HUDEP-2 (cell line): ENCODE measurements at regions not wholly inside any gene's neighbourhood (a gene's known extent, or its start where the extent isn't known, plus 50 kb on each side); places are given as distances from the start of the nearest gene placed in this dataset.

Source experiments
- DNase-seq, 76 experiments: peaks; one replicate each; lab custom pipeline; 2025; ENCODE audit not compliant: unreplicated experiment in 76 of 76; lab: John Stamatoyannopoulos, UW

DNA sequence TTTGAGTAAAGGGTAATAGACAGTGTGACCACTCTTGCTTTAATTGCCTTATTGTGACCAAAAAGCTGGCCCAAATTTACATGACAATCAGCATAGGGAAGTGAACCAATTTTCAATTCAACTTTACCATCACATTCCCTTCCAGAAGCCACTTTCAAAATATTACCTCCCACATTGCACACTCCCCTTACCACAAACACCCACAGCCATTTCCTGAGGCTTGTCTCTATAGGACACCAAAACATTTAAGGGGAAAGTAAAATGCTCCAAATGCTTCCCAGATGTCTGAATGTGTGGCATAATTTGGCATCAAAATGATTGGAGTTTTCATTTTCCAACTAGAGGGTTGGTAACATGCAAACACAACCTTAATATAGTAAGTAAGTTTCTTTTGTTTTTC is 616.1 kb downstream of the SLC4A3 start:
- no peak for DNase-seq

GRCh38 chr2:220246386-220246785 is 619.0 kb downstream of the SLC4A3 start:
- DNase-seq = no peak

DNA sequence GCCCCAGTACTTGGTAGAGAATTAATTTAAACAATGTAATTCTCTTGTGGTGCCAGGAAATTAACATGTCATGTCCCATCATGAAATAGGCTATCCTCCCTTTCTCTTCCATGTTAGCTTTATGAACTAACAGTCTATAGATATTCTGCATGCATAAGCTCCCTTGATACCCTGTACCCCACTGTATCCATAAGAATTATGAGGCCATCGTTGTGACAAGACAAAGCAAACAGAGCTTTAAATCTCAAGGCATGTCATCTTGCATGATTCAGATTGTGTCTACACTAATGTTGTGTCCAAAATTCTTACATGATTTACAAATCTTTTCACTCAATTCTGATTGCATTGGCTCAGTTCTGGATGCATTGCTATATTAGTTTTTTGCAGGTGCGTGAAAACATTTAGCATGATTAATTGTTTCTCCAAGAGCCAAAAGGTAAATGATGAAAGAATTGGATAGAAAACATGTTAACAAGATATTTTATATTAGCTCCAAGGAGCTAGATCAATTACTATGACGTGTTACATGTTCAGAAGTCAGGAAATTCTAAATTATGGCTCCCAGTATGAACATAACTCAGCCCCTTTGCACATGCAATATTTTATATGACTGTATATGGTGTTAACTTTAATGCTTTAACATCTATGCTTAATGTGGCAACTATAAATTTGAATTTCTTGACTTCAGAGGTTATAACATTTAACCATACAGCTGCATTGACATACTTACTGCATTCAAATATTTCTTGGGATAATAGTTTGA is 620.3 kb downstream of the SLC4A3 start:
- no peak for DNase-seq

DNA sequence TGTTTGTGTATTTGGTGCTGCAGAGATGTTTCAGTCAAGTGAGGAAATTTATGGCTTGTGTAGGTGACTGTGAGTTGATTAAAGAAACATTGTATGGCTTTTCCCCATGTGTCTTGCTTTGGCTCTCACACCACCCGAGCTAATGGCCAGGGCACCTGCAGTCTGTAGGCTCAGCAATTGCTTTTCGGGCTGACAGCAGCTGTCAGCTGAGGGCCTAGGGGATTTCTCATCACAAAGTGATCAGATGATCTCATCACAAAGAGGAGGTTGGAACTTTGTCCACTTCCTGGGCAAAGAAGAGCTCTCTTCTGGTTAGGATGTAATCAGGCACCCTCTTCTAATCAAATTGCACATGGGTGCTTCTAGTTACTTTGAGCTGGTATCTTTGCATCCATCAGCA is 632.2 kb downstream of the SLC4A3 start:
- DNase-seq = no peak

- DNase-seq = no peak
These were observed 635.9 kb downstream of the SLC4A3 start for GRCh38 chr2:220263300-220263699.

DNA sequence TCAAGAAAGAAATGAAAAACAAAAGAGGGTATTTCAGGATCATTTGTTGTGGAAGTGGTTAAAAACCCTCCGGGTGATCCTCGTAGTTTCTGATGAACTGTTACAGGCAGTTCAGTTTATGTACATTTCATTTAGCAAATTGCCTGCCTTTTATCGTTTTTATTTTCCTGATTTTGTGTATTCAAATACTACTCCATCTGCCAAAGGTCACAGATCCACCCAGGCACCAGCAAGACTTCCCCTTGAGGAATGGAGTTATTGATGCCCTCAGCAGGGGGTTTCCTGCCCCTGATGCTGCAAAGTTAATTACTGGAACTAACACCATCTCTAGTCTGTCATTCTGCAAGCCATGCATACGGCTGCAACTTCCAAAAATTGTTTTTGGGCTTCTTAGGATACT is 641.9 kb downstream of the SLC4A3 start:
- no peak for DNase-seq

- no peak for DNase-seq
These were observed 643.1 kb downstream of the SLC4A3 start for GRCh38 chr2:220270481-220271070.

- no peak for DNase-seq
These were observed 645.2 kb downstream of the SLC4A3 start for GRCh38 chr2:220272656-220273055.

DNA sequence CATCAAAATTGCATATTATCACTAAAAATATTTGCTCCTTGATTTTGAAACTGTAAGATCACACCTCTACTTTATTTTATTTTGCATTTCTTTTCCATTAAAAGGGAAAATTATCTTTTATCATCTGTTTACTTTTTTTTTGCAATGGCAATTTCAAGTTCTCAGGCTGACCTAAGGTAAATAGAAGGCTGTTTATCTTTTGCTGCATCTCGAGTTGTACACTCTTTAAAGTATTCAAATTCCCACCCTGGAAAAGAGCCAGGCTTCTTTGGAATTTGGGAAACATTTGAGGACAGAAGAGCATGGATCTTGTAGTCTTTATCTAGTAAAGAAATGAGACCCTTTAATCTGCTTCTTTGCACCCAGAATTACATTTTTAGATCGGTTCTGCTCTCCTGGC is 645.7 kb downstream of the SLC4A3 start:
- DNase-seq = no peak

DNA sequence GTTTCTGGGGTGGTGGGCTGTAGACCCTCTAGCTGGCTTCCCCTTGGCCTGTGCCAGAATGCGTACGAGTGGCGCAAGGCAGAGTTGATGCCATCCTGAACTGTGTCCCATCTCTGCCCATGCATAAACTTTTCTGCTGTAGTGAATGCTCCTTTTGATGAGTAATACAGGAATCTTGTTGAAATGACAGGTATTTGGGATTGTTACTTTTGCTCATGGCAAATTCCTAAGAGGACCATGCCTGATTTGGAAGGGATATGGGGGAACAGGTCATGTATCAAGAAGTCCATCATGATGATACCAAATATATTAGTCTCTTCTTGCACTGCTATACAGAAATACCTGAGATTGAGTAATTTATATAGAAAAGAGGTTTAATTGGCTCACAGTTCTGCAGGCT is 648.0 kb downstream of the SLC4A3 start:
- no peak for DNase-seq

- no peak for DNase-seq
These were observed 649.5 kb downstream of the SLC4A3 start for GRCh38 chr2:220276741-220277444.

DNA sequence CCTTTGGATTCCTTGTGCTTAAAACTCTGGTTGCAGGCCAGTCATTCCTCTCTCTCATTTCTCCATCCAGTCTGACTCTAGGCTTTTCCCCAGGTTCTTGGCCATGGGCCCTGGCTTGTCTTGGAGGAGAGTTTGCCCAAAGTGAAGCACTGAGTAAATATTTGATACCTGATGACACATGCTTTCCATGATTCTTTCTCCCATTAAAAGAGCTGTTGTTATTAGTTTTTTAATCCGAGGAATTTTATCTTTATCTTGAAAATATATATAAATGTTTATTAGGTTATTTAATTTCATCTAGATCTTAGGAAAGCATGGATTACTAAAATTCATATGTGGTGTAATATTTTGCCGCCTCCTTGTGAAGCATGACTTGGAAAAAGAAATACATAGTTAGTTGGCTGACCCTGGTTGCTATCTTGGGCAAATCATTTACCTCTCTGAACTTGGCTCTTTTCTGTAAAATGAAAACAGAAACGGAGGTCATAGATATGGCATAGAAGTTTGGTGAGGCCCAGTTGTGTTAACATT is 650.1 kb downstream of the SLC4A3 start:
- DNase-seq = no peak

- no peak for DNase-seq
These were observed 650.6 kb downstream of the SLC4A3 start for GRCh38 chr2:220278022-220278421.

- no peak for DNase-seq
These were observed 651.9 kb downstream of the SLC4A3 start for GRCh38 chr2:220279372-220279771.

GRCh38 chr2:220279840-220280239 is 652.4 kb downstream of the SLC4A3 start:
- no peak for DNase-seq

- DNase-seq = no peak
These were observed 653.3 kb downstream of the SLC4A3 start for GRCh38 chr2:220280736-220281135.

- no peak for DNase-seq
These were observed 654.3 kb downstream of the SLC4A3 start for GRCh38 chr2:220281771-220282170.

DNA sequence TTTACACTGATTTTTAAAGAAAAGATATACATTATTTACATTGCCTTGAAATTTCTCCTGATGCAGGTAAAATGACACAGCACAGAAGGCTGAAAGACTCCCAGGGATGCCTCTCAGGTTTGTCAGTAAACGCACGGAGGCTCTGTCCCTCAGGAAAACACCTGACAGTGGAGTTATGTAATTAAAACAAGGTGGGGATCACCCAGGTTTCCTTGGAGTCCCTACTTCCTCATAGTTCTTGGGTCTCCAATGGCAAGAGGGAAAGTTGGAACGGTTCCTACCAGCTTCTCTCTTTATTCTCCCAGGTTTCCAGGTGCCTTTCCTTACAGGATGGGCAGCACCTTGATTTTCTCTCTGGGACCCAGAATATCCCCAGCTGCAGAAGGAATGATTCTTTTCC is 654.8 kb downstream of the SLC4A3 start:
- no peak for DNase-seq

- DNase-seq = no peak
These were observed 666.5 kb downstream of the SLC4A3 start for GRCh38 chr2:220293966-220294365.

DNA sequence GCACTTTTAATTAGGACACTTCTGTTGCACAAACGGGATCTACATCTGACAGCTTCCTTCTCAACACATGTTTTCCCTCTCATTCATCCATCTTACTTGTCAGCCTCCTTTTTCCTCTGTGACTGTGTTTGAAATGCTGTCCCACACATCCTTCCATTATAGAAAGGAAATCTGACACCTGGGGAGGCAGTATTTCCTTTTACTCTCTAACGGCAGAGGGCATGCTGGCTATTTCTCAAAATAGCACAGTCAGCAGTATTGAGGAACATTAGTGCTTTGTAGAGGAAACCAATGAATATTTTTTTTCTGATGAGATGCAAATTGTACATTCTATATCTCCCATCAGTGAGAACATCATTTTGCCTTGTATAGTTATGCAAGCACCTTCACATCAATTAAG is 668.7 kb downstream of the SLC4A3 start:
- no peak for DNase-seq

GRCh38 chr2:220297093-220297492 is 669.7 kb downstream of the SLC4A3 start:
- DNase-seq = no peak

GRCh38 chr2:220300806-220301205 is 673.4 kb downstream of the SLC4A3 start:
- DNase-seq = no peak
